AG04450 (cell line): ENCODE measurements at regions not wholly inside any gene's neighbourhood (a gene's known extent, or its start where the extent isn't known, plus 50 kb on each side); places are given as distances from the start of the nearest gene placed in this dataset.

Source experiments
- CTCF ChIA-PET: fragments of 300-600, 350-600 bp; formaldehyde crosslinking; extraction: SDS; loops from one replicate; lab custom pipeline; 2022; ENCODE audit warnings: antibody characterized with exemption, inconsistent platforms; lab: Charles Lee
- POLR2A ChIA-PET: fragments of 350-600 bp; formaldehyde crosslinking; extraction: SDS; loops from one replicate; lab custom pipeline; 2021; ENCODE audit warnings: antibody characterized with exemption, inconsistent platforms; lab: Yijun Ruan, JAX
- DNase-seq: peaks from one replicate; pipeline ENCODE4 v3.0.0-alpha.2; 2011; ENCODE audit warnings: low read depth, low spot score
- H3K27ac ChIP-seq: one replicate; pipeline ENCODE4 v1.5.1; 2012; ENCODE audit warnings: low read depth, low read length, control low read depth
- H3K27me3 ChIP-seq: one replicate; pipeline ENCODE4 v1.6.0; 2012; ENCODE audit warnings: low read length; ENCODE audit not compliant: control insufficient read depth, insufficient read depth
- H3K4me3 ChIP-seq: 2 replicates; pipeline ENCODE4 v1.5.1; 2011; ENCODE audit warnings: mild to moderate bottlenecking, low read depth, low read length, control low read depth
- H3K9me3 ChIP-seq: 2 replicates; pipeline ENCODE4 v1.5.1; 2012; ENCODE audit warnings: low read length; ENCODE audit not compliant: control insufficient read depth, insufficient read depth
- CTCF ChIP-seq: IDR thresholded peaks from 2 replicates; pipeline ENCODE4 v1.5.1; 2011; ENCODE audit warnings: low read depth, low read length, control low read depth, inconsistent platforms

DNA sequence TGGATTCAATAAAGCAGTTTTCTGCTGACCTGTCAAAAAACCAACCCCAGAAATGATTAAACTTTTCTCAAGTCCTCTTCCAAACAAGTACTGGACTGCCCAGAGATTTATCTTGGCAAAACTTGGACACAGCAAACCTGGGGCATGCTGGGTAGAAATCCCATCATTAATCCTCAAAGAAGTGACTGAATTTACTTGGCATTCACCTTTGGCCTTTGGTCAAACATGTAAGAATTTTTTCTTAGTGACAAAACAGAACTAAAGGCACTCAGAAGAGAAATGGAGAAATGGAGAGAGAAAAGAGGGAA is 248.6 kb upstream of the NREP start:
- CTCF ChIA-PET: no interaction called here

GRCh38 chr5:112004867-112005622 is 248.1 kb upstream of the NREP start:
- Histone ChIP-seq H3K9me3 (no peaks in the 10 kb centered on the region), H3K27ac (peak overlapping the region; percentile 52), H3K4me3 (no peak overlapping the region), H3K27me3 (no peaks in the 10 kb centered on the region)
- POLR2A ChIA-PET: no interaction called here
- TF ChIP-seq CTCF: no peak
- no peak for DNase-seq
- CTCF ChIA-PET: no interaction called here

More for the DNA sequence above, 248.6 kb upstream of the NREP start:
- POLR2A ChIA-PET: no interaction called here
- Histone ChIP-seq H3K27ac (peak overlapping the region; percentile 3), H3K4me3 (no peak overlapping the region), H3K9me3 (no peaks in the 10 kb centered on the region), H3K27me3 (no peaks in the 10 kb centered on the region)
- TF ChIP-seq CTCF: no peak
- no peak for DNase-seq

DNA sequence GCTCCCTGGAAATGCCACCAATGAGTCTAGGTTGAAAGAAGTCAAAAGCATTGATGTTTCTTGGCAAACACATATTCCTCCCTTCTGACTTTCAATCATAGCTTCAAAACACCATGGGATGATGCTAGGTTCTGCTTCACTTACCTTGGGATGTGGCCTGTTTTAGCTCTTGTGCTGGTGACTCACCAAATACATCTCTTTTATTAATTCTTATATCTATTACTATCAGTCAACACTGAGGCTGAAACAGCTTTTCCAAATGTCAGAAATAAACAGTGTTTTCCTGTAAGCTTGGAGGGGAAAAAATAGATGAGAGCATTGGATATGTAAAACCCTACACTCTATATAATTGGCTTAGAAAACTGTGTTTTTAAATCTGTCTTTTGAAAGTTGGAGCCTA is 245.4 kb upstream of the NREP start:
- H3K9me3 ChIP-seq: no peaks in the 10 kb centered on the region
- no peak for TF ChIP-seq CTCF
- POLR2A ChIA-PET: no interaction called here
- H3K27me3 ChIP-seq: no peaks in the 10 kb centered on the region
- no peak for DNase-seq
- CTCF ChIA-PET: interaction anchor here (1.4 kb wide), 1 partner anchor 452 kb away, joined by 7 read pairs; no protein-coding TSS in a partner anchor
- H3K4me3 ChIP-seq: no peak overlapping the region
- no peak overlapping the region for H3K27ac ChIP-seq

GRCh38 chr5:111999286-111999685 is 242.3 kb upstream of the NREP start:
- POLR2A ChIA-PET: interaction anchor here (0.7 to 2.6 kb wide), 6 partner anchors 26 to 264 kb away, joined by 3 to 26 read pairs (median 4); partner anchors contain the start of gene NREP
- no peak for TF ChIP-seq CTCF
- Histone ChIP-seq H3K27ac (no peak overlapping the region), H3K9me3 (no peaks in the 10 kb centered on the region), H3K27me3 (no peaks in the 10 kb centered on the region), H3K4me3 (no peak overlapping the region)
- peak; percentile 46 for DNase-seq
- CTCF ChIA-PET: interaction anchor here (1.3 kb wide), 1 partner anchor 242 kb away, joined by 3 read pairs; no protein-coding TSS in a partner anchor

DNA sequence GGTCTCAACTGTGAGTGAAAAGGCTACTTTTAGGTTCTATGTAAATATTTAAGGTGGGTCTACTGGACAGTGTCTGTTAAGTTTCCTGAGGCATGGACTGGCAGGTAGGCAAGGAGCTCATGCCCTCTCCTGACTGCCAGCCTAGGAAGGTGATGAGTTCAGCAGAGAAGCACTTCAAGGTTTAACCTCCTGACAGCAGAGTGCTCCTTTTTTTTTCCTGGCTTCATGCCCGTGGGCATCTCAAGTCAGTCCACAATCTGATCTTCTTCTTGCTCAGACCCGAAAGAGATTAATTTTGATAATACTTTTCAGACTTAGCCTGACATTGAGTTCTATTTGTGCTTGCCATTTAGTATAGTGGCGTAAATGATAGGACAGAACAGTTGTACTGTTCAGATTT is 241.9 kb upstream of the NREP start:
- no peaks in the 10 kb centered on the region for H3K27me3 ChIP-seq
- POLR2A ChIA-PET: interaction anchor here (1.0 to 2.6 kb wide), 5 partner anchors 241 to 261 kb away, joined by 3 to 26 read pairs (median 5); partner anchors contain the start of gene NREP
- CTCF ChIA-PET: interaction anchor here (1.3 kb wide), 1 partner anchor 241 kb away, joined by 3 read pairs; no protein-coding TSS in a partner anchor
- DNase-seq: no peak
- peak overlapping the region; percentile 23 for H3K27ac ChIP-seq
- no peak for TF ChIP-seq CTCF
- H3K4me3 ChIP-seq: no peak overlapping the region
- H3K9me3 ChIP-seq: no peaks in the 10 kb centered on the region
